ENCODE measurements at regions not wholly inside any gene's neighbourhood (a gene's known extent, or its start where the extent isn't known, plus 50 kb on each side); places are given as distances from the start of the nearest gene placed in this dataset.

GRCh38 chr13:58134525-58134924 is 503.0 kb downstream of the PCDH17 start:
- TF ChIP-seq SIN3A (IDR thresholded peaks at IDR 0.05; ENCODE audit: borderline replicate concordance, insufficient read depth, low read length) (no peak), TAF1 (IDR thresholded peaks at IDR 0.05; ENCODE audit: borderline replicate concordance, insufficient read depth, low read length) (no peak), POLR2AphosphoS5 (IDR thresholded peaks at IDR 0.05; ENCODE audit: low read depth, low read length) (no peak), REST (IDR thresholded peaks at IDR 0.05; ENCODE audit: insufficient read depth in 1 of 2, low read depth in 2 of 2, low read length in 2 of 2) (no peak)

- TF ChIP-seq POLR2AphosphoS5 (IDR thresholded peaks at IDR 0.05; ENCODE audit: low read depth, low read length): no peak
Measured at GRCh38 chr13:58142952-58143351, 511.4 kb downstream of the PCDH17 start.

GRCh38 chr13:58144616-58145015 is 513.1 kb downstream of the PCDH17 start:
- TF ChIP-seq POLR2AphosphoS5 (IDR thresholded peaks at IDR 0.05; ENCODE audit: low read depth, low read length) (no peak), FOXP2 (optimal IDR thresholded peaks at IDR 0.05; ENCODE audit: borderline replicate concordance, extremely low read depth, extremely low read length, insufficient read depth) (no peak), REST (IDR thresholded peaks at IDR 0.05; ENCODE audit: insufficient read depth in 1 of 2, low read depth in 2 of 2, low read length in 2 of 2) (no peak), TAF1 (IDR thresholded peaks at IDR 0.05; ENCODE audit: borderline replicate concordance, insufficient read depth, low read length) (no peak), SIN3A (IDR thresholded peaks at IDR 0.05; ENCODE audit: borderline replicate concordance, insufficient read depth, low read length) (no peak)

GRCh38 chr13:58151452-58151851 is 519.9 kb downstream of the PCDH17 start:
- TF ChIP-seq REST (IDR thresholded peaks at IDR 0.05; ENCODE audit: insufficient read depth in 1 of 2, low read depth in 2 of 2, low read length in 2 of 2) (no peak), SIN3A (IDR thresholded peaks at IDR 0.05; ENCODE audit: borderline replicate concordance, insufficient read depth, low read length) (no peak), TAF1 (IDR thresholded peaks at IDR 0.05; ENCODE audit: borderline replicate concordance, insufficient read depth, low read length) (no peak)

- TF ChIP-seq TAF1 (IDR thresholded peaks at IDR 0.05; ENCODE audit: borderline replicate concordance, insufficient read depth, low read length) (no peak), POLR2AphosphoS5 (IDR thresholded peaks at IDR 0.05; ENCODE audit: low read depth, low read length) (no peak), SIN3A (IDR thresholded peaks at IDR 0.05; ENCODE audit: borderline replicate concordance, insufficient read depth, low read length) (no peak), FOXP2 (optimal IDR thresholded peaks at IDR 0.05; ENCODE audit: borderline replicate concordance, extremely low read depth, extremely low read length, insufficient read depth) (no peak), REST (IDR thresholded peaks at IDR 0.05; ENCODE audit: insufficient read depth in 1 of 2, low read depth in 2 of 2, low read length in 2 of 2) (no peak)
Measured at GRCh38 chr13:58160980-58161379, 529.4 kb downstream of the PCDH17 start.
